ENCODE measurements at regions not wholly inside any gene's neighbourhood (a gene's known extent, or its start where the extent isn't known, plus 50 kb on each side); places are given as distances from the start of the nearest gene placed in this dataset.

DNA sequence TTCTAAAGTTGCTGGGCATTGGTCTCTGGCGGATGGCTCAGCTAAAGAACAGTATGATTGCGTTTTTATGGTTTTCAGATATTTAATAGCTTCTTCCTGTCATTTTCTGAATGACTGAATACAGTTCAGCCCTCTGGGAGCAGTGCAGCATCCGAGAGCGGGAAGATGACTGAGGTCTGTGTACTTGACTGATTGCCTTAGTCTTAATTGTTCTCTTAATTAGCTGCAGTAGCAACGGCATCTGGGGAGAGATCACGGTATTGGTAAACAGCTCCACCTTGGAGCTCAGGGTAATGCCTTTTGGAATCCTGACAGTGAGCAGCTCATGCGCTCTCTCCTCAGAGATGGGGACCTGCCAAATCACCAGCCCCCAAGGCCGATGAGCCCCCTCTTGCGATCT lies 481.4 kb upstream of the SPRED2 start:
- POLR2A ChIA-PET (ENCODE audit: unreplicated experiment), result no interaction called here
- no peak overlapping the region for H2BK5ac ChIP-seq (ENCODE audit: low read depth, low read length, poor library complexity, severe bottlenecking)
- DNase-seq, result no peak
- no peak overlapping the region for H2BK15ac ChIP-seq (ENCODE audit: low read depth, low read length)
- H3K9me3 ChIP-seq (ENCODE audit: control insufficient read depth, insufficient read depth, low read length), result no peaks in the 10 kb centered on the region
- H2AK9ac ChIP-seq (replicated peaks; ENCODE audit: low read depth, low read length, poor library complexity), result no peak overlapping the region
- no peak overlapping the region for H2BK120ac ChIP-seq (ENCODE audit: low read depth, low read length)
- intact Hi-C loops (cut with micrococcal nuclease) (no loop called here), dilution Hi-C loops (cut with HindIII; ENCODE audit: low sequenced_read_pairs, unreplicated experiment) (no loop called here), in situ Hi-C loops (cut with MboI; ENCODE audit: low sequenced_read_pairs) (no loop called here)
- H3K4me2 ChIP-seq (ENCODE audit: low read depth, low read length), result no peak overlapping the region
- no peak overlapping the region for H3K4me3 ChIP-seq (ENCODE audit: insufficient read depth, low read depth, low read length)
- H3K27ac ChIP-seq (ENCODE audit: insufficient read depth, low read length), result no peak overlapping the region
- CTCF ChIA-PET, result interaction anchor here (0.6 kb wide), 1 partner anchor 515 kb away, joined by 3 read pairs; no protein-coding TSS in a partner anchor
- TF ChIP-seq MAZ (IDR thresholded peaks at IDR 0.05; ENCODE audit: borderline replicate concordance, low read depth, low read length) (no peak), MAFK (IDR thresholded peaks at IDR 0.05; ENCODE audit: low read depth, low read length) (no peak), CHD1 (IDR thresholded peaks at IDR 0.05; ENCODE audit: low read depth, low read length) (no peak), NFE2L2 (IDR thresholded peaks at IDR 0.05; ENCODE audit: low read depth, low read length) (no peak), RFX5 (IDR thresholded peaks at IDR 0.05; ENCODE audit: low read depth, low read length) (no peak), RAD21 (IDR thresholded peaks at IDR 0.05; ENCODE audit: low read length) (no peak), POLR2A (IDR thresholded peaks at IDR 0.05; ENCODE audit: low read depth, low read length) (no peak), SMC3 (IDR thresholded peaks at IDR 0.05; ENCODE audit: low read depth, low read length) (no peak)
- TF ChIP-seq, protein P1, sequence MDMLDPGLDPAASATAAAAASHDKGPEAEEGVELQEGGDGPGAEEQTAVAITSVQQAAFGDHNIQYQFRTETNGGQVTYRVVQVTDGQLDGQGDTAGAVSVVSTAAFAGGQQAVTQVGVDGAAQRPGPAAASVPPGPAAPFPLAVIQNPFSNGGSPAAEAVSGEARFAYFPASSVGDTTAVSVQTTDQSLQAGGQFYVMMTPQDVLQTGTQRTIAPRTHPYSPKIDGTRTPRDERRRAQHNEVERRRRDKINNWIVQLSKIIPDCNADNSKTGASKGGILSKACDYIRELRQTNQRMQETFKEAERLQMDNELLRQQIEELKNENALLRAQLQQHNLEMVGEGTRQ (IDR thresholded peaks at IDR 0.05; ENCODE audit: low read depth, low read length), result no peak
- TF ChIP-seq, protein P2, sequence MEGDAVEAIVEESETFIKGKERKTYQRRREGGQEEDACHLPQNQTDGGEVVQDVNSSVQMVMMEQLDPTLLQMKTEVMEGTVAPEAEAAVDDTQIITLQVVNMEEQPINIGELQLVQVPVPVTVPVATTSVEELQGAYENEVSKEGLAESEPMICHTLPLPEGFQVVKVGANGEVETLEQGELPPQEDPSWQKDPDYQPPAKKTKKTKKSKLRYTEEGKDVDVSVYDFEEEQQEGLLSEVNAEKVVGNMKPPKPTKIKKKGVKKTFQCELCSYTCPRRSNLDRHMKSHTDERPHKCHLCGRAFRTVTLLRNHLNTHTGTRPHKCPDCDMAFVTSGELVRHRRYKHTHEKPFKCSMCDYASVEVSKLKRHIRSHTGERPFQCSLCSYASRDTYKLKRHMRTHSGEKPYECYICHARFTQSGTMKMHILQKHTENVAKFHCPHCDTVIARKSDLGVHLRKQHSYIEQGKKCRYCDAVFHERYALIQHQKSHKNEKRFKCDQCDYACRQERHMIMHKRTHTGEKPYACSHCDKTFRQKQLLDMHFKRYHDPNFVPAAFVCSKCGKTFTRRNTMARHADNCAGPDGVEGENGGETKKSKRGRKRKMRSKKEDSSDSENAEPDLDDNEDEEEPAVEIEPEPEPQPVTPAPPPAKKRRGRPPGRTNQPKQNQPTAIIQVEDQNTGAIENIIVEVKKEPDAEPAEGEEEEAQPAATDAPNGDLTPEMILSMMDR (conservative IDR thresholded peaks at IDR 0.05; ENCODE audit: low read depth, low read length), result no peak
- no peaks in the 10 kb centered on the region for H3K4me1 ChIP-seq (ENCODE audit: control insufficient read depth, insufficient read depth, low read length)
- H4K5ac ChIP-seq (ENCODE audit: low read depth, low read length), result no peak overlapping the region
- H3K4ac ChIP-seq (ENCODE audit: low read depth, low read length), result no peak overlapping the region
- H3K23ac ChIP-seq (ENCODE audit: low read depth, low read length), result no peak overlapping the region
- no peak overlapping the region for H3K56ac ChIP-seq (ENCODE audit: extremely low read depth, insufficient read depth, low read length)
- H3K36me3 ChIP-seq (ENCODE audit: control insufficient read depth, insufficient read depth, low read length), result no peaks in the 10 kb centered on the region
- no peak for ATAC-seq (ENCODE audit: low read depth)
- H3K79me1 ChIP-seq (ENCODE audit: low read depth in 1 of 2, low read length in 2 of 2), result no peaks in the 10 kb centered on the region
- H3K14ac ChIP-seq (replicated peaks; ENCODE audit: low read depth, low read length), result no peak overlapping the region
- 13% methylated on average over 3 of the region's 9 CpGs; no CpG with 5 or more reads in 1 of the 2 experiments for WGBS, 2 experiments (ENCODE audit: extremely low coverage in 2 of 2, insufficient read length in 1 of 2)
- no peak overlapping the region for H3K18ac ChIP-seq (ENCODE audit: low read depth, low read length)
- no peak overlapping the region for H2AK5ac ChIP-seq (ENCODE audit: low read depth, low read length)
- H4K8ac ChIP-seq (ENCODE audit: low read depth in 2 of 2, low read length in 2 of 2), result no peak overlapping the region
- H2BK20ac ChIP-seq (ENCODE audit: low read depth, low read length), result no peak overlapping the region
- H2AFZ ChIP-seq (replicated peaks; ENCODE audit: low read length, poor library complexity), result no peak overlapping the region
- H4K20me1 ChIP-seq (ENCODE audit: insufficient read depth, low read length), result no peaks in the 10 kb centered on the region
- no peaks in the 10 kb centered on the region for H3K9me1 ChIP-seq (ENCODE audit: insufficient read depth, low read length)
- no peak overlapping the region for H3K9ac ChIP-seq (ENCODE audit: low read depth, low read length)
- no TSS peak for BruUV-seq (replicated peaks)
- H3K27me3 ChIP-seq (ENCODE audit: control insufficient read depth, insufficient read depth, low read length), result peaks cover 6% of the 10 kb centered on the region
- no peak overlapping the region for H4K91ac ChIP-seq (ENCODE audit: insufficient read depth, low read depth, low read length)

Data from IMR-90 (cell line).